DMS153 treated with DMSO at 0.1 percent for 48 hours (cell line): ENCODE measurements at regions not wholly inside any gene's neighbourhood (a gene's known extent, or its start where the extent isn't known, plus 50 kb on each side); places are given as distances from the start of the nearest gene placed in this dataset.

Experiments
- DNase-seq: peaks from one replicate; lab custom pipeline; 2025; ENCODE audit not compliant: unreplicated experiment; lab: John Stamatoyannopoulos, UW

- no peak for DNase-seq
These were observed 244.0 kb downstream of the DUSP6 start for GRCh38 chr12:89108265-89108664.

GRCh38 chr12:89106950-89107349 is 245.4 kb downstream of the DUSP6 start:
- DNase-seq: no peak

- no peak for DNase-seq
These were observed 247.1 kb downstream of the DUSP6 start for GRCh38 chr12:89105243-89105642.

- DNase-seq: no peak
These were observed 248.5 kb downstream of the DUSP6 start for GRCh38 chr12:89103831-89104230.

GRCh38 chr12:89101440-89101839 is 250.9 kb downstream of the DUSP6 start:
- DNase-seq: no peak

GRCh38 chr12:89098441-89099112 is 253.7 kb downstream of the DUSP6 start:
- DNase-seq: peak; percentile 49

GRCh38 chr12:89092297-89092696 is 260.0 kb downstream of the DUSP6 start:
- no peak for DNase-seq

- DNase-seq: no peak
These were observed 260.9 kb downstream of the DUSP6 start for GRCh38 chr12:89091293-89091841.

GRCh38 chr12:89089264-89089663 is 263.0 kb downstream of the DUSP6 start:
- no peak for DNase-seq

- no peak for DNase-seq
These were observed 264.4 kb downstream of the DUSP6 start for GRCh38 chr12:89087876-89088275.

GRCh38 chr12:89087149-89087825 is 265.0 kb downstream of the DUSP6 start:
- peak; percentile 22 for DNase-seq

GRCh38 chr12:89085421-89085820 is 266.9 kb downstream of the DUSP6 start:
- no peak for DNase-seq

GRCh38 chr12:89084751-89085150 is 267.6 kb downstream of the DUSP6 start:
- no peak for DNase-seq

- no peak for DNase-seq
These were observed 268.8 kb downstream of the DUSP6 start for GRCh38 chr12:89083491-89083890.

- no peak for DNase-seq
These were observed 269.9 kb downstream of the DUSP6 start for GRCh38 chr12:89082370-89082753.

- no peak for DNase-seq
These were observed 270.5 kb downstream of the DUSP6 start for GRCh38 chr12:89081719-89082369.

- DNase-seq: no peak
These were observed 271.4 kb downstream of the DUSP6 start for GRCh38 chr12:89080793-89081465.

GRCh38 chr12:89075880-89076540 is 276.3 kb downstream of the DUSP6 start:
- DNase-seq: no peak

- DNase-seq: no peak
These were observed 278.6 kb downstream of the DUSP6 start for GRCh38 chr12:89073659-89074058.

- peak; percentile 45 for DNase-seq
These were observed 279.3 kb downstream of the DUSP6 start for GRCh38 chr12:89073027-89073398.
